ENCODE measurements at regions not wholly inside any gene's neighbourhood (a gene's known extent, or its start where the extent isn't known, plus 50 kb on each side); places are given as distances from the start of the nearest gene placed in this dataset.

- DNase-seq, result no peak
Measured at GRCh38 chr11:115561116-115561515, 56.9 kb upstream of the CADM1 start.

DNA sequence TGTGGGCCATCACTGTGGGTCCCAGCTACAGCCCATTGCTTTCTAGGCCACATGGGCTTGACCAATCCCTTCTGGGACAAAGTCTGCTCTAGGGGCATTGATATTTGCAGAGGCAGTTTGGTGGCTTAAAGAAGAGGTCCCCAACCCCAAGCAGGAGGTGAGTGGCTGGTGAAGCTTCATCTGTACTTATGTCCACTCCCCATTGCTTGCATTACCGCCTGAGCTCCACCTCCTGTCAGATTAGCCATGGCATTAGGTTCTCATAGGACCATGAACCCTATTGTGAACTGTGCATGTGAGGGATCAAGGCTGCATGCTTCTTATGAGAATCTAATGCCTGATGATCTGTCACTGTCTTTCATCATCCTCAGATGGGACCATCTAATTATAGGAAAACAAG, 54.4 kb upstream of the CADM1 start:
- no peak for DNase-seq

- DNase-seq, result no peak
Measured at GRCh38 chr11:115557681-115558080, 53.5 kb upstream of the CADM1 start.

DNA sequence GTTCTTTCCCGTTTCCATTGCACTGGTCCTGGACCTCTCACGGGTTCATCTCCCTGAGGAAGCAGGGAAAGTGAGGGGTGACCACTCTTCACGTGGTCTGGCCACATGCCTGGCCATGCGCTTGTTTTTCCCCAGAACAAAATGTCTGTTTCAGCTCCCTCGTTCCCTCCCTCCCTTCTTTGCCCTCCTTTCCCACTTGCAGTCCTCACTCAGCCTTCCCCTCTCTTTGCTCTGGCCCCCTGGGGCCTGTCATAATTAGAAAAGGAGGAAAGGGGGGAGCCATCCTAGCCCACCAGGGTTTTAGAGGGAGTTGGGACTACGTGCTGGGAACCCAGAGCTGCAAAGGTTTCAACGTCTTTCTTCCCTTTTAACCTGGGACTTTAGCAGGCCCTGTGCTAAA, 52.8 kb upstream of the CADM1 start:
- no peak for DNase-seq

GRCh38 chr11:115555336-115556090, 51.3 kb upstream of the CADM1 start:
- no peak for DNase-seq

All from stimulated activated CD4-positive, alpha-beta T cell treated with anti-CD3 and anti-CD28 coated beads, Interleukin-15, amount 100 ng/mL, for 24 hours (primary cell).